K562 (cell line): ENCODE measurements at regions not wholly inside any gene's neighbourhood (a gene's known extent, or its start where the extent isn't known, plus 50 kb on each side); places are given as distances from the start of the nearest gene placed in this dataset.

ENCODE experiments used
- DNMT1 ChIP-seq: fragments of 450-650 bp; IDR thresholded peaks from 2 replicates; pipeline ENCODE4 v1.6.1; 2016; ENCODE audit warnings: antibody characterized with exemption, mild to moderate bottlenecking
- GABPB2 ChIP-seq: fragments of 250-450 bp; sonication (Bioruptor Pico); conservative IDR thresholded peaks from 2 replicates; pipeline ENCODE4 v1.5.1; 2021; ENCODE audit warnings: mild to moderate bottlenecking
- GTF2A2 ChIP-seq: IDR thresholded peaks from 2 replicates; pipeline ENCODE4 v1.6.1; 2016; ENCODE audit warnings: mild to moderate bottlenecking, missing genetic modification characterization, missing compliant biosample characterization
- HEY1 ChIP-seq: fragments of 250-450 bp; sonication (Bioruptor Pico); IDR thresholded peaks from 2 replicates; pipeline ENCODE4 v1.5.0; 2020; ENCODE audit warnings: mild to moderate bottlenecking, moderate library complexity, borderline replicate concordance
- KDM1A ChIP-seq, 2 experiments: fragments of 450-650 bp; IDR thresholded peaks; 2 replicates each; pipeline ENCODE4 v1.6.1; 2016; ENCODE audit warnings: mild to moderate bottlenecking in 2 of 2
- MYC ChIP-seq, 2 experiments: fragments of 250-450 bp in 1 of 2; sonication (Bioruptor Pico) in 1 of 2; IDR thresholded peaks; 2 replicates each; pipeline versions ENCODE4 v1.5.1 to v1.6.1; 2012 to 2021; ENCODE audit warnings: low read depth in 2 of 2, borderline replicate concordance in 1 of 2, improper control_type of control experiment in 1 of 2, low read length in 1 of 2, mild to moderate bottlenecking in 1 of 2, moderate library complexity in 1 of 2
- POLR2G ChIP-seq: fragments of 200-400 bp; formaldehyde crosslinking; IDR thresholded peaks from 2 replicates; pipeline ENCODE4 v1.6.1; 2017; ENCODE audit warnings: low read depth, mild to moderate bottlenecking, antibody characterized with exemption, low read length, moderate library complexity
- POLR2H ChIP-seq: IDR thresholded peaks from 2 replicates; pipeline ENCODE4 v1.6.1; 2016; ENCODE audit warnings: missing genetic modification characterization, low read depth, mild to moderate bottlenecking, control low read depth, missing compliant biosample characterization, moderate library complexity
- RFX1 ChIP-seq: fragments of 450-650 bp; IDR thresholded peaks from 2 replicates; pipeline ENCODE4 v1.6.1; 2016; ENCODE audit warnings: mild to moderate bottlenecking, moderate library complexity
- SP1 ChIP-seq: sonication (generic); formaldehyde crosslinking; IDR thresholded peaks from 2 replicates; pipeline ENCODE4 v1.8.1; 2022; ENCODE audit warnings: mild to moderate bottlenecking, missing genetic modification reagents
- ZNF232 ChIP-seq: sonication (generic); formaldehyde crosslinking; IDR thresholded peaks from 2 replicates; pipeline ENCODE4 v1.8.0; 2022; ENCODE audit warnings: mild to moderate bottlenecking, missing genetic modification reagents
- ZNF347 ChIP-seq: fragments of 450-650 bp; formaldehyde crosslinking; IDR thresholded peaks from 2 replicates; pipeline ENCODE4 v1.4.0; 2020; ENCODE audit warnings: low read depth, mild to moderate bottlenecking, moderate library complexity
- ZNF445 ChIP-seq: fragments of 250-450 bp; sonication (Bioruptor Pico); IDR thresholded peaks from 2 replicates; pipeline ENCODE4 v1.4.0; 2020; ENCODE audit warnings: low read depth, mild to moderate bottlenecking, moderate library complexity
- TF ChIP-seq, protein P1 (sequence below), 2 experiments: fragments of 450-650 bp in 1 of 2; sonication (generic) in 1 of 2; formaldehyde crosslinking in 1 of 2; IDR thresholded peaks in 1 of 2; conservative IDR thresholded peaks in 1 of 2; 2 replicates each; pipeline versions ENCODE4 v1.6.1 to v1.8.1; 2016 to 2023; ENCODE audit warnings: mild to moderate bottlenecking in 2 of 2, moderate library complexity in 2 of 2, inconsistent platforms in 1 of 2, missing genetic modification reagents in 1 of 2
- TF ChIP-seq, protein P2 (sequence below): fragments of 150-350 bp; conservative IDR thresholded peaks from 2 replicates; pipeline ENCODE4 v1.6.1; 2014; ENCODE audit warnings: low read length
- TF ChIP-seq, protein P3 (sequence below): fragments of 450-650 bp; formaldehyde crosslinking; IDR thresholded peaks from 2 replicates; pipeline ENCODE4 v1.4.0; 2020; ENCODE audit warnings: mild to moderate bottlenecking, moderate library complexity
- TF ChIP-seq, protein P4 (sequence below): fragments of 450-650 bp; formaldehyde crosslinking; conservative IDR thresholded peaks from 2 replicates; pipeline ENCODE4 v1.4.0; 2022; ENCODE audit warnings: mild to moderate bottlenecking, missing genetic modification characterization
- TF ChIP-seq, protein P5 (sequence below): fragments of 450-650 bp; formaldehyde crosslinking; IDR thresholded peaks from 2 replicates; pipeline ENCODE4 v1.4.0; 2020; ENCODE audit warnings: mild to moderate bottlenecking
- TF ChIP-seq, protein P6 (sequence below): IDR thresholded peaks from 2 replicates; pipeline ENCODE4 v1.6.1; 2014; ENCODE audit warnings: antibody characterized with exemption

DNA sequence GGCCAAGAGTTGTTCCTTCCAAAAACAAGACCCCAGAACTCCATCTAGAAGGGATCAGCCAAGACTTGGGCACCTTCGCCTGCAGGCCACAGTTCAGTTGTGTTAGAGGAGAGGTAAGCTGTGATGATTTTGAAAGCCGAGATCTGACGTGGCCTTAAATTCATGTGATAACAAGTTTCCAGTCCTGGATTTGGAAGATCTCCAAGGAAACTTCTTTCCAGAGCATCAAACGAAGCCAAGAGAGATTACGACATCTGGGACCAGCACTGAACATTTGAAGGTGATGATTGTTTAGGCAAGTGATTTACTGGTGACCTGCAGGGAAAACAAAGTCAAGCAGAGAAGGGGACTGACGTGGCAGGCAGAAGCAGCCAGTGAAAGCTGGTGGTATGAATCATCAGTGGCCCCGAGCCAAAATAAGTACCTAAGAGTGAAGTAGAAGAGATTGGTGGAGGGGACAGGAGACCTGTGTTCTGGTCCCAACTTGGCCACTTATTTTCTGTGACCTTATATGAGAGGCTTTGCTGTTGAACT is 339.0 kb upstream of the PROK2 start (continued):
- TF ChIP-seq GTF2A2 (tag) (no peak), POLR2G (no peak), RFX1 (no peak), ZNF347 (no peak), KDM1A (IDR thresholded peaks at IDR 0.05) (peak; percentile 41 to 56; a peak in 2 of 4 replicates), DNMT1 (no peak), POLR2H (no peak), HEY1 (CRISPR knock-in tag) (no peak), ZNF232 (CRISPR knock-in tag) (no peak), MYC (IDR thresholded peaks at IDR 0.05; ENCODE audit: low read depth, low read length) (no peak), MYC (CRISPR knock-in tag; IDR thresholded peaks at IDR 0.05; ENCODE audit: borderline replicate concordance, low read depth) (no peak), ZNF445 (CRISPR knock-in tag) (no peak), SP1 (no peak), GABPB2 (CRISPR knock-in tag) (no peak)
- TF ChIP-seq, protein P1, sequence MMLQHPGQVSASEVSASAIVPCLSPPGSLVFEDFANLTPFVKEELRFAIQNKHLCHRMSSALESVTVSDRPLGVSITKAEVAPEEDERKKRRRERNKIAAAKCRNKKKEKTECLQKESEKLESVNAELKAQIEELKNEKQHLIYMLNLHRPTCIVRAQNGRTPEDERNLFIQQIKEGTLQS (IDR thresholded peaks at IDR 0.05), result peak; percentile 93
- TF ChIP-seq, protein P1 (CRISPR knock-in tag; conservative IDR thresholded peaks at IDR 0.05), result 0 out of 2 replicates have a peak, but pooled peaks have one; percentile 37
- TF ChIP-seq, protein P2, sequence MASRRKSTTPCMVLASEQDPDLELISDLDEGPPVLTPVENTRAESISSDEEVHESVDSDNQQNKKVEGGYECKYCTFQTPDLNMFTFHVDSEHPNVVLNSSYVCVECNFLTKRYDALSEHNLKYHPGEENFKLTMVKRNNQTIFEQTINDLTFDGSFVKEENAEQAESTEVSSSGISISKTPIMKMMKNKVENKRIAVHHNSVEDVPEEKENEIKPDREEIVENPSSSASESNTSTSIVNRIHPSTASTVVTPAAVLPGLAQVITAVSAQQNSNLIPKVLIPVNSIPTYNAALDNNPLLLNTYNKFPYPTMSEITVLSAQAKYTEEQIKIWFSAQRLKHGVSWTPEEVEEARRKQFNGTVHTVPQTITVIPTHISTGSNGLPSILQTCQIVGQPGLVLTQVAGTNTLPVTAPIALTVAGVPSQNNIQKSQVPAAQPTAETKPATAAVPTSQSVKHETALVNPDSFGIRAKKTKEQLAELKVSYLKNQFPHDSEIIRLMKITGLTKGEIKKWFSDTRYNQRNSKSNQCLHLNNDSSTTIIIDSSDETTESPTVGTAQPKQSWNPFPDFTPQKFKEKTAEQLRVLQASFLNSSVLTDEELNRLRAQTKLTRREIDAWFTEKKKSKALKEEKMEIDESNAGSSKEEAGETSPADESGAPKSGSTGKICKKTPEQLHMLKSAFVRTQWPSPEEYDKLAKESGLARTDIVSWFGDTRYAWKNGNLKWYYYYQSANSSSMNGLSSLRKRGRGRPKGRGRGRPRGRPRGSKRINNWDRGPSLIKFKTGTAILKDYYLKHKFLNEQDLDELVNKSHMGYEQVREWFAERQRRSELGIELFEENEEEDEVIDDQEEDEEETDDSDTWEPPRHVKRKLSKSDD, result no peak
- TF ChIP-seq, protein P3, sequence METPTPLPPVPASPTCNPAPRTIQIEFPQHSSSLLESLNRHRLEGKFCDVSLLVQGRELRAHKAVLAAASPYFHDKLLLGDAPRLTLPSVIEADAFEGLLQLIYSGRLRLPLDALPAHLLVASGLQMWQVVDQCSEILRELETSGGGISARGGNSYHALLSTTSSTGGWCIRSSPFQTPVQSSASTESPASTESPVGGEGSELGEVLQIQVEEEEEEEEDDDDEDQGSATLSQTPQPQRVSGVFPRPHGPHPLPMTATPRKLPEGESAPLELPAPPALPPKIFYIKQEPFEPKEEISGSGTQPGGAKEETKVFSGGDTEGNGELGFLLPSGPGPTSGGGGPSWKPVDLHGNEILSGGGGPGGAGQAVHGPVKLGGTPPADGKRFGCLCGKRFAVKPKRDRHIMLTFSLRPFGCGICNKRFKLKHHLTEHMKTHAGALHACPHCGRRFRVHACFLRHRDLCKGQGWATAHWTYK (CRISPR knock-in tag), result no peak
- TF ChIP-seq, protein P4, sequence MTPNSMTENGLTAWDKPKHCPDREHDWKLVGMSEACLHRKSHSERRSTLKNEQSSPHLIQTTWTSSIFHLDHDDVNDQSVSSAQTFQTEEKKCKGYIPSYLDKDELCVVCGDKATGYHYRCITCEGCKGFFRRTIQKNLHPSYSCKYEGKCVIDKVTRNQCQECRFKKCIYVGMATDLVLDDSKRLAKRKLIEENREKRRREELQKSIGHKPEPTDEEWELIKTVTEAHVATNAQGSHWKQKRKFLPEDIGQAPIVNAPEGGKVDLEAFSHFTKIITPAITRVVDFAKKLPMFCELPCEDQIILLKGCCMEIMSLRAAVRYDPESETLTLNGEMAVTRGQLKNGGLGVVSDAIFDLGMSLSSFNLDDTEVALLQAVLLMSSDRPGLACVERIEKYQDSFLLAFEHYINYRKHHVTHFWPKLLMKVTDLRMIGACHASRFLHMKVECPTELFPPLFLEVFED (CRISPR knock-in tag), result no peak
- TF ChIP-seq, protein P5, sequence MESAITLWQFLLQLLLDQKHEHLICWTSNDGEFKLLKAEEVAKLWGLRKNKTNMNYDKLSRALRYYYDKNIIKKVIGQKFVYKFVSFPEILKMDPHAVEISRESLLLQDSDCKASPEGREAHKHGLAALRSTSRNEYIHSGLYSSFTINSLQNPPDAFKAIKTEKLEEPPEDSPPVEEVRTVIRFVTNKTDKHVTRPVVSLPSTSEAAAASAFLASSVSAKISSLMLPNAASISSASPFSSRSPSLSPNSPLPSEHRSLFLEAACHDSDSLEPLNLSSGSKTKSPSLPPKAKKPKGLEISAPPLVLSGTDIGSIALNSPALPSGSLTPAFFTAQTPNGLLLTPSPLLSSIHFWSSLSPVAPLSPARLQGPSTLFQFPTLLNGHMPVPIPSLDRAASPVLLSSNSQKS, result no peak
- TF ChIP-seq, protein P6, sequence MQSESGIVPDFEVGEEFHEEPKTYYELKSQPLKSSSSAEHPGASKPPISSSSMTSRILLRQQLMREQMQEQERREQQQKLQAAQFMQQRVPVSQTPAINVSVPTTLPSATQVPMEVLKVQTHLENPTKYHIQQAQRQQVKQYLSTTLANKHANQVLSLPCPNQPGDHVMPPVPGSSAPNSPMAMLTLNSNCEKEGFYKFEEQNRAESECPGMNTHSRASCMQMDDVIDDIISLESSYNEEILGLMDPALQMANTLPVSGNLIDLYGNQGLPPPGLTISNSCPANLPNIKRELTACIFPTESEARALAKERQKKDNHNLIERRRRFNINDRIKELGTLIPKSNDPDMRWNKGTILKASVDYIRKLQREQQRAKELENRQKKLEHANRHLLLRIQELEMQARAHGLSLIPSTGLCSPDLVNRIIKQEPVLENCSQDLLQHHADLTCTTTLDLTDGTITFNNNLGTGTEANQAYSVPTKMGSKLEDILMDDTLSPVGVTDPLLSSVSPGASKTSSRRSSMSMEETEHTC, result no peak
